Fibroblast of mammary gland (primary cell): ENCODE measurements at regions not wholly inside any gene's neighbourhood (a gene's known extent, or its start where the extent isn't known, plus 50 kb on each side); places are given as distances from the start of the nearest gene placed in this dataset.

ENCODE experiments used
- DNase-seq: peaks from one replicate; pipeline ENCODE4 v3.0.0-alpha.2; 2010; ENCODE audit warnings: low read depth
- H3K4me3 ChIP-seq: 2 replicates; pipeline ENCODE4 v1.5.1; 2011; ENCODE audit warnings: low read depth, mild to moderate bottlenecking, low read length, moderate library complexity; ENCODE audit not compliant: control insufficient read depth
- TF ChIP-seq, protein P1 (sequence below): conservative IDR thresholded peaks from 2 replicates; pipeline ENCODE4 v1.5.1; 2011; ENCODE audit warnings: low read depth, low read length, inconsistent platforms; ENCODE audit not compliant: control insufficient read depth, insufficient read depth

DNA sequence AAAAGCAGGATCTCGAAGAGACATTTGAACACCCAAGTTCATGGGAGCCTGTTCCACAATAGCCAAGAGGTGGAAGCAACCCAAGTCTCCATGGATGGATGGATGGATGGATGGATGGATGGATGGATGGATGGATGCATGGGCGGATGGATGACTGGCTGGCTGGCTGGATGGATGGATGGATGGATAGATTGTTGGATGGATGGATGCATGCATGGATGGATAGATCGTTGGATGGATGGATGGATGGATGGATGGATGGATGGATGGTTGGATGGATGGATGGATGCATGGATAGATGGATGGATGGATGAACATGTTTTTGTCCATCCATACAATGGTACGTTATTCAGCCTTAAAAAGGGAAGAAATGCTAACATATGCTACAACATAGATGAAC, 603.4 kb downstream of the BRD1 start:
- DNase-seq: no peak
- no peak overlapping the region for H3K4me3 ChIP-seq
- TF ChIP-seq, protein P1, sequence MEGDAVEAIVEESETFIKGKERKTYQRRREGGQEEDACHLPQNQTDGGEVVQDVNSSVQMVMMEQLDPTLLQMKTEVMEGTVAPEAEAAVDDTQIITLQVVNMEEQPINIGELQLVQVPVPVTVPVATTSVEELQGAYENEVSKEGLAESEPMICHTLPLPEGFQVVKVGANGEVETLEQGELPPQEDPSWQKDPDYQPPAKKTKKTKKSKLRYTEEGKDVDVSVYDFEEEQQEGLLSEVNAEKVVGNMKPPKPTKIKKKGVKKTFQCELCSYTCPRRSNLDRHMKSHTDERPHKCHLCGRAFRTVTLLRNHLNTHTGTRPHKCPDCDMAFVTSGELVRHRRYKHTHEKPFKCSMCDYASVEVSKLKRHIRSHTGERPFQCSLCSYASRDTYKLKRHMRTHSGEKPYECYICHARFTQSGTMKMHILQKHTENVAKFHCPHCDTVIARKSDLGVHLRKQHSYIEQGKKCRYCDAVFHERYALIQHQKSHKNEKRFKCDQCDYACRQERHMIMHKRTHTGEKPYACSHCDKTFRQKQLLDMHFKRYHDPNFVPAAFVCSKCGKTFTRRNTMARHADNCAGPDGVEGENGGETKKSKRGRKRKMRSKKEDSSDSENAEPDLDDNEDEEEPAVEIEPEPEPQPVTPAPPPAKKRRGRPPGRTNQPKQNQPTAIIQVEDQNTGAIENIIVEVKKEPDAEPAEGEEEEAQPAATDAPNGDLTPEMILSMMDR: no peak

DNA sequence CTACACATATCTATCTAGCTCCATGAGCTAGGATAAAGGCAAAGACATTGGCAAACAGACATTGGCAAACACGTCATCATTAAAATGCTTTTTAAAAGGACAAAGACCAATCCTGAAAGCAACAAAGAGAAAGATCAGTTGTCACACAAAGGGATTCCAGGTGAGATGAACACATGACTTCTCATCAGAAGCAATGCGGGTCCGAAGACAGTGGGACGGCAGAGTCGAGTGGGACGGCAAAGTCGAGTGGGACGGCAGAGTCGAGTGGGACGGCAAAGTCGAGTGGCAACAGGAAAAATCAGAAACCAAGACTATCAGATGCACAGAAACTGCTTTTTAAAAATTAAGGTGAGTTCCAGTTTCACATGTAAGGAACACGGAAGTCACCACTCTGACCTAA, 609.5 kb downstream of the BRD1 start:
- DNase-seq: no peak
- TF ChIP-seq, protein P1: no peak

DNA sequence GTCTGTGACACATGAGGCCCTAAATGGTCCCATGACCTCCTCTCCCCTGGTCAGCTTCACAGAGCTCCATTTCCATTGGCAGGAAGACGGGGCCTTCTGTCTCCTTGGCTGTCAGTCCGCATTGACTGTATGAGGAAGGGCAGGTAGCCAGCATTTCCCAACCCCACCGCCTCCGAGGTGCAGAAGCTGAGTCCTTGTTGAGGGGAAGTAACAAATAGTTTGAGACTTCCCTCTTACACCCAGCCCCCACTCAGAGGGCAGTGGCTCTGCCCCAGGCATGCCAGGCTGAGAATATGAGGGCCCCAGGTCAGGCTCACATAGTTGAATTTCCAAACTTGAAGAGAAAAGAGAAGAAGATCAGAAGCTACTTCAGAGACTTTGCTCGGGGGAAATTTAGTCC, 611.1 kb downstream of the BRD1 start:
- no peak overlapping the region for H3K4me3 ChIP-seq
- TF ChIP-seq, protein P1: no peak
- no peak for DNase-seq

More for the DNA sequence above, 609.5 kb downstream of the BRD1 start:
- H3K4me3 ChIP-seq: no peak overlapping the region

DNA sequence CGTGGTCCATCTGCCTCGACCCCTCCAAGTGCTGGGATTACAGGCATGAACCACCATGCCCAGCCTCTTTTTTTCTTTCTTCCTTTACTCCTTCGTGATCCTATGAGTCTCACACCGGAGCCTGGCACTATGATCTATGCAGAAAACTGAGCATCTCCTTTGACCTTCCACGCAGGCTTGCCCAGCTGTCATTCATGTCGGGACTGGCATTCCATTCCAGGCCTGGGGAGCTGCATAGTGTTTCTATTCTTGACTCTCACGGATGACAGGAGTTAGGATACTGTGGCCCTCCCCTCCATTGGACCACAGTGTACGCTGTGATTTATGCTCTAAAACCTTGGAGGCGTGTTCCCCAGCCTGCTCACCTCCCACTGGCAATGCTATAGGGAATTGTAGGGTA, 611.8 kb downstream of the BRD1 start:
- DNase-seq: no peak
- no peak overlapping the region for H3K4me3 ChIP-seq
- TF ChIP-seq, protein P1: no peak

DNA sequence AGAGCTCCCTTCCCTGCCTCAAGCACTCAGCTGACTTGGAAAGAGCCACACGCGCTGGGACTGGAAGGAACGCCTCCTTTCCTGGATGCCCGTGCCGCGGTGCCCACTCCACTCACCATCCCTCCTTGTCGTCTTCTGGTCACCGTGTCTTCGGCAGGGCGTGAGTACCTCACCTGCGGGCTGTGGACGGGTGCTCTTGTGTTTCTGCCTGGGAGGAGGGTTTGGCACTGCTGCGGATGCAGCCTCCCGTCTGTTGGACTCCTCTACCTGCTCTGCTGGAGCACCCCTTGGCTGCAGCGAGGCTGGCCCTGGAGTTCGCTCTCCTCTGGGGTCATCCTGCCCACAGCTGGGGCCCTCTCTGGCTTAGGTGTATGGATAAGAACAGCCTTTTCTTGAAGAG, 612.7 kb downstream of the BRD1 start:
- no peak for DNase-seq
- H3K4me3 ChIP-seq: no peak overlapping the region
- TF ChIP-seq, protein P1: no peak

DNA sequence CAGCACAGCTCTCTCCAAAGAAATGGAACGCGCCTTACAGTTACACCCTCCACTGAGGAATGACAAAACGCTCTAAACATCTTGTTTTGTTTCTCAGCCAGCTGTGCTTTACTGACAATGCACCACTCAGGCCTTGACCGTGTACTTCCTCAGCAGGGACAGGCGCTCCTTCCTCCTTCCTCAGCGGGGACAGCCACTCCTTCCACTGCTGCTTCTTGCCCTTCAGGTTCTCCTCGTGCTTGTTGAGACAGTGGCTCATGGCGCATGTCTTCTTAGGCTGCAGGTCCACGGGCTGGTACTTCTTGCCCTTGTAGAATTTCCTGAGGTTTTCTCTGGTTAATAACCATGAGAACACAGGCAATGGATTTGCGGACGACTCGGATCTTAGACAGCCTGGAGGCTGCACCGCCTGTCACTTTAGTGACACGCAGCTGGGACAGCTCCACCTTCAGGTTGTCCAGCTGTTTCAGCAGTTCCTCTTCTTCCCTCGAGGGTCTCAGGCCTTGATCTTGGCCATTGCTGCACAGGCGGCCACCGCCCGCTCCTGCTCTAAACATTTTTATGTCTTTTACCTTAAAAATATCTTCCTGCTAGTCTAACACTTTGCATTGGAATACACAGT, 613.8 kb downstream of the BRD1 start:
- H3K4me3 ChIP-seq: no peak overlapping the region
- TF ChIP-seq, protein P1: no peak
- no peak for DNase-seq

DNA sequence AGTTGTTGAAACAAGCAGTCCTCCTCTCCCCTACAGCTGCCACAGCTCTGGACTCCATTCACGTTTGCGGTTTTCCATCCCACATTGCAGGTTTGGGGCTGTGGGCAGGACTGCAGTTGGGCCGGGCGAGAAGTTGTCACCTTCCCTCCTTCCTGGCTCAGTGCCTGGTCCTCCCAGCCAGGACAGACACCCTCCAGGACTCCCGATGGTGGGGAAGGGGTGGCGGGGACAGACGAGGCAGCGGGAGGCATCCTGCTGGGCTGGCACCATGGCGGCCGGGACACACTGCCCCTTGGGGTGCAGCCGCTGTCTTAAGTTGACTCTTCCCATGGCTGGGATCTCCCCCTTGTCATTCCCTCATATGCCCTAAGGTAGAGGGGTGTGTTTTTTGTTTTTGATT, 615.2 kb downstream of the BRD1 start:
- TF ChIP-seq, protein P1: no peak
- DNase-seq: no peak
- H3K4me3 ChIP-seq: no peak overlapping the region
